Fibroblast of lung (primary cell): ENCODE measurements at regions not wholly inside any gene's neighbourhood (a gene's known extent, or its start where the extent isn't known, plus 50 kb on each side); places are given as distances from the start of the nearest gene placed in this dataset.

Experiments
- DNase-seq, 2 donors: peaks; one replicate each; pipeline versions ENCODE4 v3.0.0 to v3.0.0-alpha.2; 2010; ENCODE audit warnings: low read depth in 2 of 2
- H2AFZ ChIP-seq: 2 replicates; pipeline ENCODE4 v1.5.1; 2012; ENCODE audit warnings: low read length, control low read depth, inconsistent platforms
- H3K27ac ChIP-seq: 2 replicates; pipeline ENCODE4 v1.5.1; 2011; ENCODE audit warnings: low read length, control low read depth; ENCODE audit not compliant: insufficient read depth
- H3K27me3 ChIP-seq: 2 replicates; pipeline ENCODE4 v1.5.1; 2011; ENCODE audit warnings: mild to moderate bottlenecking, low read length; ENCODE audit not compliant: control insufficient read depth, insufficient read depth
- H3K36me3 ChIP-seq: 2 replicates; pipeline ENCODE4 v1.5.1; 2011; ENCODE audit warnings: low read length; ENCODE audit not compliant: control insufficient read depth, insufficient read depth
- H3K4me1 ChIP-seq: 2 replicates; pipeline ENCODE4 v1.5.1; 2011; ENCODE audit warnings: low read length; ENCODE audit not compliant: control insufficient read depth, insufficient read depth; ENCODE audit errors: extremely low read depth
- H3K4me2 ChIP-seq: 2 replicates; pipeline ENCODE4 v1.5.1; 2011; ENCODE audit warnings: low read length, control low read depth; ENCODE audit not compliant: insufficient read depth; ENCODE audit errors: extremely low read depth
- H3K4me3 ChIP-seq, 4 experiments: fragments of 200-600 bp in 1 of 4; sonication (generic) in 1 of 4; replicated peaks in 1 of 4; 2 replicates each; pipeline ENCODE4 v1.5.1; 2011 to 2016; ENCODE audit warnings: low read length in 4 of 4, low read depth in 3 of 4, mild to moderate bottlenecking in 3 of 4, control low read depth in 2 of 4, inconsistent platforms in 1 of 4, mixed read lengths in 1 of 4; ENCODE audit not compliant: insufficient read depth in 1 of 4; ENCODE audit errors: control extremely low read depth in 1 of 4
- H3K79me2 ChIP-seq: 2 replicates; pipeline ENCODE4 v1.5.1; 2012; ENCODE audit warnings: mild to moderate bottlenecking, low read length, inconsistent platforms; ENCODE audit not compliant: control insufficient read depth, insufficient read depth
- H3K9ac ChIP-seq: 2 replicates; pipeline ENCODE4 v1.5.1; 2011; ENCODE audit warnings: mild to moderate bottlenecking, low read length, control low read depth; ENCODE audit not compliant: insufficient read depth
- H3K9me3 ChIP-seq: 2 replicates; pipeline ENCODE4 v1.5.1; 2012; ENCODE audit warnings: low read depth, low read length; ENCODE audit not compliant: control insufficient read depth, insufficient read depth
- H4K20me1 ChIP-seq: 2 replicates; pipeline ENCODE4 v1.5.1; 2011; ENCODE audit warnings: low read length; ENCODE audit not compliant: control insufficient read depth, insufficient read depth; ENCODE audit errors: extremely low read depth
- CTCF ChIP-seq, 2 donors: IDR thresholded peaks in 1 of 2; conservative IDR thresholded peaks in 1 of 2; 1 replicate in 1 of 2; 2 replicates in 1 of 2; pipeline ENCODE4 v1.5.1; 2011 to 2012; ENCODE audit warnings: low read length in 2 of 2, control low read depth in 1 of 2, inconsistent platforms in 1 of 2, low read depth in 1 of 2, mild to moderate bottlenecking in 1 of 2
- EZH2 ChIP-seq: IDR thresholded peaks from 2 replicates; pipeline ENCODE4 v1.5.1; 2012; ENCODE audit warnings: low read length, control low read depth, mild to moderate bottlenecking; ENCODE audit errors: missing control alignments

- Histone ChIP-seq H3K27me3 (no peaks in the 10 kb centered on the region), H3K36me3 (no peaks in the 10 kb centered on the region), H3K9me3 (no peaks in the 10 kb centered on the region), H3K9ac (no peak overlapping the region), H3K4me1 (no peaks in the 10 kb centered on the region), H3K4me3 (no peak overlapping the region), H4K20me1 (no peaks in the 10 kb centered on the region), H3K79me2 (no peaks in the 10 kb centered on the region), H3K4me2 (no peak overlapping the region), H3K27ac (no peak overlapping the region), H2AFZ (no peak overlapping the region)
- no peak for TF ChIP-seq CTCF (conservative IDR thresholded peaks at IDR 0.05 in 1 of 2, IDR thresholded peaks at IDR 0.05 in 1 of 2; ENCODE audit: low read depth in 1 of 2, low read length in 2 of 2)
- no peak for TF ChIP-seq EZH2
- no peak for DNase-seq
Measured at GRCh38 chr1:18571275-18571674, 59.4 kb upstream of the PAX7 start.

GRCh38 chr1:18572022-18572880 is 58.4 kb upstream of the PAX7 start:
- H3K4me3 ChIP-seq = no peak overlapping the region
- no peaks in the 10 kb centered on the region for H3K27me3 ChIP-seq
- H3K27ac ChIP-seq = no peak overlapping the region
- no peak for TF ChIP-seq CTCF (conservative IDR thresholded peaks at IDR 0.05 in 1 of 2, IDR thresholded peaks at IDR 0.05 in 1 of 2; ENCODE audit: low read depth in 1 of 2, low read length in 2 of 2)
- TF ChIP-seq EZH2 = no peak
- H3K9ac ChIP-seq = no peak overlapping the region
- DNase-seq = no peak
- H4K20me1 ChIP-seq = no peaks in the 10 kb centered on the region
- H3K79me2 ChIP-seq = no peaks in the 10 kb centered on the region
- H3K4me2 ChIP-seq = no peak overlapping the region
- no peaks in the 10 kb centered on the region for H3K9me3 ChIP-seq
- H3K4me1 ChIP-seq = no peaks in the 10 kb centered on the region
- no peak overlapping the region for H2AFZ ChIP-seq
- H3K36me3 ChIP-seq = no peaks in the 10 kb centered on the region

- Histone ChIP-seq H3K79me2 (no peaks in the 10 kb centered on the region), H4K20me1 (no peaks in the 10 kb centered on the region), H3K4me1 (no peaks in the 10 kb centered on the region), H3K4me3 (no peak overlapping the region), H3K36me3 (no peaks in the 10 kb centered on the region), H3K9me3 (no peaks in the 10 kb centered on the region), H3K9ac (no peak overlapping the region), H3K4me2 (no peak overlapping the region), H3K27me3 (no peaks in the 10 kb centered on the region), H3K27ac (no peak overlapping the region), H2AFZ (no peak overlapping the region)
- TF ChIP-seq EZH2 (no peak), CTCF (conservative IDR thresholded peaks at IDR 0.05 in 1 of 2, IDR thresholded peaks at IDR 0.05 in 1 of 2; ENCODE audit: low read depth in 1 of 2, low read length in 2 of 2) (no peak)
- no peak for DNase-seq
Measured at GRCh38 chr1:18573170-18573569, 57.5 kb upstream of the PAX7 start.
